Common myeloid progenitor, CD34-positive (primary cell): ENCODE measurements at regions not wholly inside any gene's neighbourhood (a gene's known extent, or its start where the extent isn't known, plus 50 kb on each side); places are given as distances from the start of the nearest gene placed in this dataset.

Experiments used
- CTCF ChIA-PET: fragments of 350-600 bp; sonication (Branson Sonifier 250); formaldehyde crosslinking; loops from one replicate; lab custom pipeline; 2021; ENCODE audit warnings: antibody characterized with exemption; lab: Charles Lee
- POLR2A ChIA-PET: fragments of 350-600 bp; sonication (Branson Sonifier 250); formaldehyde crosslinking; loops from one replicate; lab custom pipeline; 2021; ENCODE audit warnings: antibody characterized with exemption; lab: Charles Lee
- DNase-seq, 3 donors: peaks; one replicate each; pipeline versions ENCODE4 v3.0.0 to v3.0.0-alpha.2; 2013
- H3K27ac ChIP-seq, 2 experiments: 1 replicate in 1 of 2; 2 replicates in 1 of 2; pipeline ENCODE4 v1.7.0; 2013; ENCODE audit warnings: inconsistent platforms in 2 of 2, low read length in 2 of 2, mild to moderate bottlenecking in 2 of 2, low read depth in 1 of 2, moderate library complexity in 1 of 2; ENCODE audit not compliant: severe bottlenecking in 2 of 2, insufficient read depth in 1 of 2, poor library complexity in 1 of 2
- H3K27me3 ChIP-seq, 5 experiments: replicated peaks in 2 of 5; 1 replicate in 3 of 5; 2 replicates in 2 of 5; pipeline versions ENCODE4 v1.6.1 to v1.7.0; 2013; ENCODE audit warnings: low read length in 4 of 5, mild to moderate bottlenecking in 2 of 5, moderate library complexity in 2 of 5, inconsistent platforms in 1 of 5; ENCODE audit not compliant: insufficient read depth in 5 of 5, control insufficient read depth in 4 of 5
- H3K36me3 ChIP-seq, 4 experiments: 1 replicate in 2 of 4; 2 replicates in 2 of 4; pipeline versions ENCODE4 v1.6.1 to v1.7.0; 2013; ENCODE audit warnings: low read length in 3 of 4, control low read depth in 1 of 4, mild to moderate bottlenecking in 1 of 4; ENCODE audit not compliant: control insufficient read depth in 4 of 4, insufficient read depth in 4 of 4
- H3K4me1 ChIP-seq, 4 experiments: 1 replicate in 3 of 4; 2 replicates in 1 of 4; pipeline versions ENCODE4 v1.6.1 to v1.7.1; 2013; ENCODE audit warnings: low read length in 3 of 4, mild to moderate bottlenecking in 3 of 4, control low read depth in 1 of 4, inconsistent platforms in 1 of 4, moderate library complexity in 1 of 4; ENCODE audit not compliant: control insufficient read depth in 4 of 4, insufficient read depth in 4 of 4; ENCODE audit errors: control extremely low read depth in 1 of 4
- H3K4me3 ChIP-seq, 7 experiments: 1 replicate in 4 of 7; 2 replicates in 3 of 7; pipeline versions ENCODE4 v1.5.1 to v1.7.0; 2013; ENCODE audit warnings: mild to moderate bottlenecking in 7 of 7, low read length in 6 of 7, moderate library complexity in 6 of 7, inconsistent platforms in 2 of 7, low read depth in 2 of 7, control low read depth in 1 of 7; ENCODE audit not compliant: insufficient read depth in 4 of 7, control insufficient read depth in 1 of 7; ENCODE audit errors: extremely low read depth in 1 of 7
- H3K9me3 ChIP-seq, 5 experiments: 1 replicate in 4 of 5; 2 replicates in 1 of 5; pipeline versions ENCODE4 v1.6.1 to v1.7.1; 2013; ENCODE audit warnings: low read length in 4 of 5, mild to moderate bottlenecking in 2 of 5, inconsistent platforms in 1 of 5, low read depth in 1 of 5, moderate library complexity in 1 of 5; ENCODE audit not compliant: control insufficient read depth in 4 of 5, insufficient read depth in 2 of 5; ENCODE audit errors: control extremely low read depth in 1 of 5
- WGBS: methylation state at CpG from one replicate; pipeline ENCODE4 v1.1.5; 2013; ENCODE audit not compliant: insufficient coverage; 5-methylcytosine and 5-hydroxymethylcytosine counted together

DNA sequence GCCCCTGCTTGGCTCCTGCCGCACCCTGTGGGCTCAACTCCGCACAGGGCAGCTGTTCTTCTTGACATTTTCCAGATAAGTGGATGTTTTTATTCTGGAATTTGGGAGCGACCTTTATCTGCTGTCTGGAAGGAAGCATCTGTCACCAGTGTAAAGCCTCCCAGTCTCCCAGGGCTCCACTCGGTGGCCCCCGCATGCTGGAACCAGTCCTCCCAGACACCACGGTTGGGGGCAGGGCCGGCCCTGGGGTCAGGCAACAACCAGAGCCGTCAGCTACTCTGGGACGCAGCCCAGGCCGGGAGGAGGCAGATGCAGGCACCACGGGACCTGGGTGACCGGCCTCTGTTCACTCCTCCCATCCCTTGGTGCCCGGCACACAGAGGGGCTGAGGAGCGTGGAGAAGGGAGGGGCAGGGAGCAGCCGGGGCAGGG, 92.8 kb upstream of the ADAMTS2 start:
- no peaks in the 10 kb centered on the region for H3K36me3 ChIP-seq
- CTCF ChIA-PET: no interaction called here
- peaks cover 0 to 3% (median 0%) of the 10 kb centered on the region in 5 experiments for H3K27me3 ChIP-seq
- peaks cover 0 to 1% (median 0%) of the 10 kb centered on the region in 5 experiments for H3K9me3 ChIP-seq
- no peak for DNase-seq
- H3K27ac ChIP-seq: no peak overlapping the region
- H3K4me3 ChIP-seq: no peak overlapping the region
- H3K4me1 ChIP-seq: no peaks in the 10 kb centered on the region
- POLR2A ChIA-PET: no interaction called here
- 82% methylated on average over 14 of the region's 15 CpGs for WGBS

DNA sequence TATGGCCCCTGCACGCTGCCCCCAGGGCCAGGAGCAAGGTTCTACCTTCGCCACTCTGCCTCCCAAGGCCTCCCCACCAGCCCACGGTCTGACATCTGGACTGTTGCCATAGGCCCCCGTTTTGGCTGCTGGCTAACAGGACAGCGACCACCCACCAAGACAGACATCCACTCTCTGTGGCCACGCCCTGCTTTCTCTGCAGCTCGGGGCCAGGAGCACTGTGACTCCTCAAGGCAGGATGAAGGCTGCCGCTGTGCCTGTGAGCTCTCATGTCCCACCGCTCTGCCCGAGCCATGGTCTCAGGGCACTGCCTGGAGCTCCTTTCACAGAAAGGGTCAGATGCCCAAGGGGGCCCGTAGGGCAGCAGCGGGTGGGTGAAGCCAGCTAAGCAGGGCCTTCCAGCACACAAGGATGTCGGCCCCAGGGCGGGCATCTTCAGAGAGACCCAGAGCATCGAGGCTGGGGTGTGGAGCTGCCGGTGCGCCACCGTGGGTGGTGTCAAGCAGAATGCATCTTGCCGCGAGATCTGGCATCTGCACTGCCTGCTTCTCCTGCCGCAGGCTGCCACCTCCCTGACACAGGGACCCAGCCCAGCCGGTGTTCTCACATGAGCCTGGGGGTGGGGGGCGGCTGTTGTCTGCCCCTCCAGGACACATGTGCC, 92.2 kb upstream of the ADAMTS2 start:
- H3K27me3 ChIP-seq: peaks cover 0 to 3% (median 0%) of the 10 kb centered on the region in 5 experiments
- no peak overlapping the region for H3K27ac ChIP-seq
- WGBS: 88% methylated on average over 23 of the region's 23 CpGs
- POLR2A ChIA-PET: no interaction called here
- no peak overlapping the region for H3K4me3 ChIP-seq
- CTCF ChIA-PET: no interaction called here
- DNase-seq: no peak
- no peaks in the 10 kb centered on the region for H3K4me1 ChIP-seq
- no peaks in the 10 kb centered on the region for H3K36me3 ChIP-seq
- peaks cover 0 to 5% (median 0%) of the 10 kb centered on the region in 5 experiments for H3K9me3 ChIP-seq

DNA sequence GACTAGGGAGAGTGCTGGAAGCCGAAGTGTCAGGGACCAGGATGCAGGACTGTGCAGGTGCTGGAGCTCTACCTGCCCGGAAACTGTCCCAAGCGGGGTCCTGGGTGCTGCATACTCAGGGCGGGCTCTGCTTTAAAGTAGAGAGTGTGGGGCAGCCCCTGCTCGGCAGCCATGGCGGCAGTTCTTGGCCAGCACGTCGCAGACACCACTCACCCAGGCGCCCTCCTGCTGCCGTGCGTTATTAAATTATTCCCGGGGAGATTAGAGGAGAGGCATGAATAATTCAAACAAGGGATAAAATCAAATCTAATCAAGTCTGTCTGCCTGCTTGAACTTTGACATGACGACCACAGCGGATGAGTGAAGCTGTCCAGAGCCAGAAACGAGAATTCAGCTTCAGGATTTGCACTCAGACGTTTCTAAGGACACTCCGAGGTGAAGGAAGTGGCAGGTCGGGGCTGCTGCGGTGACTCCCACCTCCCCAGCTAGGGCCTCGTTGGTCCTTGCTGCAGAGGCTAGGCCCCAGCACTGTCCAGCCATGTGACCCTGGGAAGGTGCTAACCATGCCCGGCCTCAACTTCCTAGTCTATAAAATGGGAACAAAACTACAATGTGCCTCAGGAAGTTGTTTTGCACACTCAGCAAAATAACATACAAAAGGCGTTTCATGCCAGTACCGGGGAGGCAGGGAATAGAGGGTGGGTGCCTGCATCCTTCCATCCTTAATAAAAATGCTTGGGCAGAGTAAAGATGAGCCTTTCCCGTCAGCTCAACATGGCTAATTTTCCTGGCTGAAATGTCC, 91.3 kb upstream of the ADAMTS2 start:
- ChIA-PET CTCF (no interaction called here), POLR2A (interaction anchor here (0.7 kb wide), 1 partner anchor 16 kb away, joined by 3 read pairs; no protein-coding TSS in a partner anchor)
- Histone ChIP-seq H3K27me3 (peaks cover 0 to 3% (median 0%) of the 10 kb centered on the region in 5 experiments), H3K4me3 (no peak overlapping the region), H3K36me3 (no peaks in the 10 kb centered on the region), H3K9me3 (peaks cover 0 to 5% (median 1%) of the 10 kb centered on the region in 5 experiments), H3K4me1 (no peaks in the 10 kb centered on the region), H3K27ac (no peak overlapping the region)
- no peak for DNase-seq
- 89% methylated on average over 21 of the region's 24 CpGs for WGBS

DNA sequence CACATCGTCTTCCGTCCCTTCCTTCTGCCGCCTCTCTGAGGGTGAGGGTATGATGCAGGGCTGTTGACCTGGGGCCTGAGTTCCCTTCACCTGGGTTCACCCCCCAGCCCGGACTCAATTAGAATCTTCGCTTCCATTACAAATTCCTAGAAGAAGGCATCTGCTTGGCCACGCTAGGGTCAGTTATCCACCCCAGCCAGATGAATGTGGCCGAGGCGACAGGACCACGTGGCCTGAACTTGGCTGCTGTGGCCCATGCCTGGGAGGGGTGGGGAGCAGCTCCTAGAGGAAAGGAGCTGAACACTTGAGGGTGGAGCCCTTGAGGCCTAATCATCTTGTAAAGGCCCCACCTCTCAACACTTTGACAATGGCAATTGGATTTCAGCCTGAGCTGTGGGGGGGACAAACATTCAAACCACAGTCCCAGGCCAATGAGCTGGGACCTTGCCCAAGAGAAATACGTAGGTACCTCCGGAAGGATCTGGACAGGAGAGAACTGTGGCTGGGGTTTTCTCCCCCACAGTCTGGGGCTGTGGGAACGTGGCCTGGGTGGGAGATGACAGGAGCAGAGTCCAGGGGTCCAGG, 90.6 kb upstream of the ADAMTS2 start:
- no peak overlapping the region for H3K4me3 ChIP-seq
- peaks cover 0 to 3% (median 0%) of the 10 kb centered on the region in 5 experiments for H3K27me3 ChIP-seq
- ChIA-PET POLR2A (no interaction called here), CTCF (no interaction called here)
- H3K36me3 ChIP-seq: no peaks in the 10 kb centered on the region
- no peak for DNase-seq
- peaks cover 0 to 10% (median 1%) of the 10 kb centered on the region in 5 experiments for H3K9me3 ChIP-seq
- no peak overlapping the region for H3K27ac ChIP-seq
- 93% methylated on average over 8 of the region's 12 CpGs for WGBS
- H3K4me1 ChIP-seq: no peaks in the 10 kb centered on the region

DNA sequence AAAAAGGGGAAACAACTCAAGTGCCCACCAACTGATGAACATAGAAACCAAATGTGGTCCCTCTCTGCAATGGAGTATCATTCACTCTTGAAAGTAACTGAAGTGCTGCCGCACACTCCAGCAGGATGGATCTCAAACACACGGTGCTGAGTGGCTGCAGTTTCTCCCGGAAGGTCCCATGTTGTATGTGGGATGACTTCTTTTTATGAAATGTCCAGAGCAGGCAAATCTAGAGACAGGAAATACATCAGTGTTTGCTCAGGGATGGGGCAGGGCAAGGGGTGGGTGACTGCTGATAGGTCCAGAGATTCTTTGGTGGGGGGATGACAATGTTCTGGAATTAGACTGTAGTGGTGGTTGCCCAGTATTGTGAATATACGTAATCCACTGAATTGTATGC, 89.9 kb upstream of the ADAMTS2 start:
- no peak for DNase-seq
- ChIA-PET POLR2A (no interaction called here), CTCF (no interaction called here)
- no peaks in the 10 kb centered on the region for H3K4me1 ChIP-seq
- no peaks in the 10 kb centered on the region for H3K36me3 ChIP-seq
- H3K27ac ChIP-seq: no peak overlapping the region
- peaks cover 0 to 10% (median 1%) of the 10 kb centered on the region in 5 experiments for H3K9me3 ChIP-seq
- no peak overlapping the region for H3K4me3 ChIP-seq
- 94% methylated on average over 3 of the region's 4 CpGs for WGBS
- H3K27me3 ChIP-seq: peaks cover 0 to 3% (median 0%) of the 10 kb centered on the region in 5 experiments

DNA sequence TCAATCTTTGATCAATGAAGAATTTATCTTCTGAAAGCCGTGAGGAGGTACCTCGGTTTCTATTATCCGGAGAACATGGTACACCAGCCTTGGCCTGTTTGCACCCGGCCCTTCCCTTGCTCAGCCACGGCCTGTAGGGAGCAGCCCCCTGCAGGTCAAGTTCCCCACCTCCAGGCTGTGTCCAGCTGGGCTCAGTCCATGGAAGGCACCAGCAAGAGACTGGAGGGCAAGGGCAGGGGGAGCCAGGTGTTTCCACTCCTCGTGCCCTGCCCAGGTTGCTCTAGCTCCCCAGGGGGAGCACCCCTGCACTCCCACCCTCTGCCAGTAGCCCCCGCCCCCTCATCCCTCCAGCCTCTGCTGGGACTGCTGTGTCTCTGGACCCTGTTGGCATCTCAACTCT, 87.3 kb upstream of the ADAMTS2 start:
- Histone ChIP-seq H3K27me3 (no peaks in the 10 kb centered on the region), H3K4me1 (no peaks in the 10 kb centered on the region), H3K9me3 (peaks cover 0 to 12% (median 1%) of the 10 kb centered on the region in 5 experiments), H3K4me3 (no peak overlapping the region), H3K27ac (no peak overlapping the region), H3K36me3 (no peaks in the 10 kb centered on the region)
- POLR2A ChIA-PET: no interaction called here
- no peak for DNase-seq
- WGBS: 83% methylated on average over 7 of the region's 7 CpGs
- CTCF ChIA-PET: no interaction called here
